WTC11 (cell line): ENCODE measurements at regions not wholly inside any gene's neighbourhood (a gene's known extent, or its start where the extent isn't known, plus 50 kb on each side); places are given as distances from the start of the nearest gene placed in this dataset.

ENCODE experiments used
- CTCF ChIP-seq: fragments of 200-600 bp; IDR thresholded peaks from 2 replicates; pipeline ENCODE4 v1.8.0; 2022; ENCODE audit warnings: antibody characterized with exemption
- GTF2I ChIP-seq: fragments of 250-450 bp; sonication (Bioruptor Pico); conservative IDR thresholded peaks from 2 replicates; pipeline ENCODE4 v1.4.0; 2021; ENCODE audit warnings: mild to moderate bottlenecking
- MAX ChIP-seq: sonication (generic); formaldehyde crosslinking; IDR thresholded peaks from 2 replicates; pipeline ENCODE4 v1.8.0; 2022; ENCODE audit warnings: mild to moderate bottlenecking, missing genetic modification reagents
- MYBL2 ChIP-seq: sonication (generic); formaldehyde crosslinking; IDR thresholded peaks from 2 replicates; pipeline ENCODE4 v1.8.1; 2023; ENCODE audit warnings: mild to moderate bottlenecking, moderate library complexity, missing genetic modification reagents
- ZNF512 ChIP-seq: sonication (generic); formaldehyde crosslinking; IDR thresholded peaks from 2 replicates; pipeline ENCODE4 v1.8.1; 2022; ENCODE audit warnings: missing genetic modification reagents, borderline replicate concordance

- TF ChIP-seq MAX = no peak
- TF ChIP-seq ZNF512 (CRISPR knock-in tag) = no peak
- TF ChIP-seq CTCF = no peak
- no peak for TF ChIP-seq GTF2I (CRISPR knock-in tag)
- no peak for TF ChIP-seq MYBL2 (CRISPR knock-in tag)
Observed at GRCh38 chr6:137697267-137697938, 169.7 kb upstream of the TNFAIP3 start.
